BE2C (cell line): ENCODE measurements at regions not wholly inside any gene's neighbourhood (a gene's known extent, or its start where the extent isn't known, plus 50 kb on each side); places are given as distances from the start of the nearest gene placed in this dataset.
"Not testable (repeated sequence)": the region's sequence is repeated elsewhere in the genome, so short reads cannot be mapped to it uniquely, and the experiment has no call there.

ENCODE experiments used
- DNase-seq: peaks from one replicate; pipeline ENCODE4 v3.0.0-alpha.2; 2020
- H3K27me3 ChIP-seq: fragments of 250-450 bp; sonication (Bioruptor Pico); 2 replicates; pipeline ENCODE4 v1.5.1; 2020; ENCODE audit warnings: mild to moderate bottlenecking
- H3K36me3 ChIP-seq: fragments of 250-450 bp; sonication (Bioruptor Pico); 2 replicates; pipeline ENCODE4 v1.5.1; 2020; ENCODE audit warnings: mild to moderate bottlenecking
- H3K4me1 ChIP-seq: fragments of 250-450 bp; sonication (Bioruptor Pico); 2 replicates; pipeline ENCODE4 v1.5.1; 2020
- H3K4me3 ChIP-seq: 2 replicates; pipeline ENCODE4 v1.5.1; 2011; ENCODE audit warnings: low read depth, low read length
- H3K9me3 ChIP-seq: fragments of 250-450 bp; sonication (Bioruptor Pico); 2 replicates; pipeline ENCODE4 v1.5.1; 2020
- CTCF ChIP-seq: IDR thresholded peaks from 2 replicates; pipeline ENCODE4 v1.5.1; 2012; ENCODE audit warnings: mild to moderate bottlenecking, low read depth, low read length

GRCh38 chr12:28750946-28751685 lies 398.0 kb upstream of the FAR2 start:
- no peaks in the 10 kb centered on the region for H3K36me3 ChIP-seq
- H3K27me3 ChIP-seq: no peaks in the 10 kb centered on the region
- DNase-seq: no peak
- no peaks in the 10 kb centered on the region for H3K4me1 ChIP-seq
- no peak for TF ChIP-seq CTCF
- no peaks in the 10 kb centered on the region for H3K9me3 ChIP-seq
- no peak overlapping the region for H3K4me3 ChIP-seq

DNA sequence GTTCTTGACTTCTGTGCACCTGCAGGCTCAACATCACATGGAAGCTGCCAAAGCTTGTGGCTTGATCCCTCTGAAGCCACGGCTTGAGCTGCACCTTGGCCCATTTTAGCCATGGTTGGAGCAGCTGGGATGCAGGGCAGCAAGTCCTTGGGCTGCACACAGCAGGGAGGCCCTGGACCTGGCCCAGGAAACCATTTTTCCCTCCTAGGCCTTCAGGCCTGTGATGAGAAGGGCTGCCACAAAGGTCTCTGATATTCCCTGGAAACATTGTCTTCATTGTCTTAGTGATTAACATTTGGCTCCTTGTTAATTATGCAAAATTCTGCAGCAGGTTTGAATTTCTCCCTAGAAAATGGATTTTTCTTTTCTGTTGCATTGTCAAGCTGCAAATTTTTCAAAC lies 394.1 kb upstream of the FAR2 start:
- no peak overlapping the region for H3K4me3 ChIP-seq
- no peak for TF ChIP-seq CTCF
- no peaks in the 10 kb centered on the region for H3K36me3 ChIP-seq
- H3K27me3 ChIP-seq: no peaks in the 10 kb centered on the region
- H3K9me3 ChIP-seq: no peaks in the 10 kb centered on the region
- no peak for DNase-seq
- H3K4me1 ChIP-seq: no peaks in the 10 kb centered on the region

GRCh38 chr12:28759333-28759732 lies 389.7 kb upstream of the FAR2 start:
- no peaks in the 10 kb centered on the region for H3K27me3 ChIP-seq
- no peaks in the 10 kb centered on the region for H3K36me3 ChIP-seq
- no peak overlapping the region for H3K4me3 ChIP-seq
- no peak for TF ChIP-seq CTCF
- no peaks in the 10 kb centered on the region for H3K4me1 ChIP-seq
- H3K9me3 ChIP-seq: no peaks in the 10 kb centered on the region
- no peak for DNase-seq

DNA sequence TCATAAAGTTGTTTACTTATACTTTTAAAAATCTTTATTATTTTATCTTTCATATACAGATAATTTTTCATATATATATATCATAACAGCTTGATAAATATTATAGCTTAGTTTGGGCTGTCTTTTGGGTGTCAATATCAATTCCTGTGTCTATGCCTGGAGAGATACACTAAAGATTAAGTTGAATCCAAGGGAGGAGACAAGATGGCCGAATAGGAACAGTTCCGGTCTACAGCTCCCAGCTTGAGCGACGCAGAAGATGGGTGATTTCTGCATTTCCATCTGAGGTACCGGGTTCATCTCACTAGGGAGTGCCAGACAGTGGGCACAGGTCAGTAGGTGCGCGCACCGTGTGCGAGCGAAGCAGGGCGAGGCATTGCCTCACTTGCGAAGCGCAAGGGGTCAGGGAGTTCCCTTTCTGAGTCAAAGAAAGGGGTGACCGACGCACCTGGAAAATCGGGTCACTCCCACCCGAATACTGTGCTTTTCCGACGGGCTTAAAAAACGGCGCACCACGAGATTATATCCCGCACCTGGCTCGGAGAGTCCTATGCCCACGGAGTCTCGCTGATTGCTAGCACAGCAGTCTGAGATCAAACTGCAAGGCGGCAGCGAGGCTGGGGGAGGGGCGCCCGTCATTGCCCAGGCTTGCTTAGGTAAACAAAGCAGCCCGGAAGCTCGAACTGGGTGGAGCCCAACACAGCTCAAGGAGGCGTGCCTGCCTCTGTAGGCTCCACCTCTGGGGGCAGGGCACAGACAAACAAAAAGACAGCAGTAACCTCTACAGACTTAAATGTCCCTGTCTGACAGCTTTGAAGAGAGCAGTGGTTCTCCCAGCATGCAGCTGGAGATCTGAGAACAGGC lies 388.8 kb upstream of the FAR2 start:
- not testable (repeated sequence) for H3K27me3 ChIP-seq, H3K4me3 ChIP-seq, H3K4me1 ChIP-seq, H3K9me3 ChIP-seq, H3K36me3 ChIP-seq, DNase-seq

- H3K9me3 ChIP-seq, DNase-seq, H3K27me3 ChIP-seq, H3K4me3 ChIP-seq, H3K36me3 ChIP-seq, H3K4me1 ChIP-seq: not testable (repeated sequence)
Observed at GRCh38 chr12:28761897-28762296, 387.2 kb upstream of the FAR2 start.

DNA sequence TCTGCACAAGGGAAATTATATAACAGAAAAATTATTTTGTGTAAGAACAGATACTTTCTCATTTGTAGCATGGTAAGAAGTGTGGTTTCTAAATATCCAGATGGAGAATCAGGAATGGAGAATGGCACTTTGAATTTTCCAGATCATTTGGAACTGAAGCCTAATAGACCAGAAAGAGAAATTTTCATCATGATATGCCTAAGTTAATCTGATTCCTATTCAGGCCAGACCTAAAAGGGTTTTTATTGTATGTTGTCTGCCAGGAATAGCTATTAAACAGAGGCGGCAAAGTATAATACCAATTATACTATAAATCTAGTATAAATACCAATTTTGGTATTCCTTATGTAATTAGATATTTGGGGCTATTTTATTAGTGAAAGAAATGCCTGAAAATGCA lies 382.7 kb upstream of the FAR2 start:
- Histone ChIP-seq H3K9me3 (no peaks in the 10 kb centered on the region), H3K36me3 (no peaks in the 10 kb centered on the region), H3K4me3 (no peak overlapping the region), H3K27me3 (no peaks in the 10 kb centered on the region), H3K4me1 (no peaks in the 10 kb centered on the region)
- no peak for DNase-seq
- TF ChIP-seq CTCF: no peak

GRCh38 chr12:28767836-28768348 lies 381.2 kb upstream of the FAR2 start:
- H3K9me3 ChIP-seq: no peaks in the 10 kb centered on the region
- TF ChIP-seq CTCF: no peak
- no peak for DNase-seq
- H3K27me3 ChIP-seq: no peaks in the 10 kb centered on the region
- H3K36me3 ChIP-seq: no peaks in the 10 kb centered on the region
- H3K4me1 ChIP-seq: no peaks in the 10 kb centered on the region
- no peak overlapping the region for H3K4me3 ChIP-seq
